ENCODE measurements at regions not wholly inside any gene's neighbourhood (a gene's known extent, or its start where the extent isn't known, plus 50 kb on each side); places are given as distances from the start of the nearest gene placed in this dataset.
A peak's percentile ranks its signal among the peaks of the same experiment; 100 is the strongest.

DNA sequence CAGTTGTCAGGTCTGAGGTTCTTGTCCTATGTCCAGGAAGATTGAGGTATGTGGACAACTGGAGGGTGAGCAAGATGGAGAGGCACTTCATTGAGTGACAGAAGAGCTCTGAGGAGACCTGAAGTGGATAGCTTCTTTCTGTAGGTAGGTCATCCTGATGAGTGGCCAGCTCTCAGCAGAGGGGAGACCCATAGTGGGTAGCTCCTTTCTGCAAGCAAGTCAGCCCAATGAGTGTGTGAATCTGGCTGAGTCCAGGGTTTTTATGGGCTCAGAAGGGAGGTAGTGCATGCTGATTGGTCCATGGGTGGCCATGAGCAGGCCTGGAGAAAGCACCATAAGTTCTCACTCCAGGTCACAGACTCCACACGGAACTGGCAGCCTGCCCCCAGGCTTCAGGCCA, 92.6 kb upstream of the GALNT5 start:
- DNase-seq: no peak

DNA sequence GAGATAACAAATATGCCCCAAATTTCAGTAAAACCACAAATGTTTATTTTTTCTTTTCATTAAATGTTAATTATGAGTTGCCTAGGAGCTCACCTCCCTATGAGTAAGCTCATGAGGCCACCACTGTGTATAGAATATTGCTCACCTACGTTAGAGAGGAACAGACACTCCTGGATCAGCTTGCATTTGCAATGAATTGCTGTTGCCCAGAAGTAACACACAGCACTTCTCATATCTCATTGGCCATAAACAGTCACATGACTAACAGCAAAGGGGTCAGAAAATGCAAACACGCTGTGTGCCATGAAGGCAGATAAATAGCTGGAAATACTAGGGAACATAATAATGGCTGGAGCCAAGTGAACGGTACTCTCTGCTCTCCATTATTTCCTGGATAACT, 89.0 kb upstream of the GALNT5 start:
- no peak for DNase-seq

DNA sequence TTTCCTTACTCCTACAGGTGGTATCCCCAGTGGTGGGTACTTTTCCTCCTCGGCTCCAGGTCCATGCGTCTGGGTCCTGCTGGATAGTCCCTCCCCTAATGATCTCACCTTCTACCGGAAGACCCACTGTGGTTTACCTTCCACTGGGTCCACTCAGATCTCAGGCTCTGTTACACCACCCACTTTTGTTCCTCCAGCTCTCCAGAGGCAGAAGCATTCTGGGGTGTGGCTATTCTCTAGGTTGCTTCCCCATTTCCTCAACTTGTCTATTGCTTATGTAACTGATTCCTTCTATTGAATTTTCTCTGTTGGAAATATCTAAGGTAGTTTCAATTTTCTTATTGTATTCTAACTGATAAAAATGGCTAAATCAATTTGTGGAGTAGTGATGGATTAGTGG, 87.6 kb upstream of the GALNT5 start:
- DNase-seq: peak in 1 of 2 donors; percentile 39

DNA sequence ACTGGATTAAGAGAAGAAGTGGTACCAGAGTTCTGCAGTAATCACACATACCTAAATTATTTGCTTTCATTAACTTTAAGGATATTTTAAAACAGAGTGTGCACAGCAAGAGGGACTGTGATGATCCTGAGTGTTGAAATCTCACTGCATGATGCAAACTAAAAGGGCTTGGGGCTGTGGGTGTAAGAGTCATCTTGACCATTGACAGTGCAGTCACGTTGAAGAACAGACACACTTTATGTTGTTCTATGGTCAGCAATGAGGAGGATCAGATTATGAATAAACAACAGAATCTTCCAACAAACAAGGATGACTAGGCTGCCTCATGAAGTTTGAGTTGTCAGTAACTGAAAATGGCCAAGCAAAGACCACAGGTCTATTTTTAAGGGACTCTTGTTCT, 87.2 kb upstream of the GALNT5 start:
- peak in 1 of 2 donors; percentile 30 for DNase-seq

DNA sequence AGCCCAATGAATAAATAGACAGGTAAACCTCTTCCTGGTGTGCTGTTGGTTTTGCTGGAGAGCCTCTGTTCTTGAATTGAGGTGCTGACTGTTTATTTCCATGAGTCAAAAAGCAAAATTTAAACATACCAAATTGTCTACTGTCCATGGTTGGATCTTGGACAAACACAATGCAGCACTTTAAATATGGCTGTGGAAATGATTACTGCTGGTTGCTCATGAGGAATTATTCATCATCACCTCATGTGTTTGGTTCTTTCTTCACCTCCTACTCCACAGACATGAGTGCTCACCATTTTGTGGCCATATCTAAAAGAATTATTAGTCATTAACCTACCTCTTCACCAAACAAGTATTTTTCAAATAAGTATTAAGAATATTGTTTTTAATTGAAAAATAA, 85.3 kb upstream of the GALNT5 start:
- DNase-seq: no peak

DNA sequence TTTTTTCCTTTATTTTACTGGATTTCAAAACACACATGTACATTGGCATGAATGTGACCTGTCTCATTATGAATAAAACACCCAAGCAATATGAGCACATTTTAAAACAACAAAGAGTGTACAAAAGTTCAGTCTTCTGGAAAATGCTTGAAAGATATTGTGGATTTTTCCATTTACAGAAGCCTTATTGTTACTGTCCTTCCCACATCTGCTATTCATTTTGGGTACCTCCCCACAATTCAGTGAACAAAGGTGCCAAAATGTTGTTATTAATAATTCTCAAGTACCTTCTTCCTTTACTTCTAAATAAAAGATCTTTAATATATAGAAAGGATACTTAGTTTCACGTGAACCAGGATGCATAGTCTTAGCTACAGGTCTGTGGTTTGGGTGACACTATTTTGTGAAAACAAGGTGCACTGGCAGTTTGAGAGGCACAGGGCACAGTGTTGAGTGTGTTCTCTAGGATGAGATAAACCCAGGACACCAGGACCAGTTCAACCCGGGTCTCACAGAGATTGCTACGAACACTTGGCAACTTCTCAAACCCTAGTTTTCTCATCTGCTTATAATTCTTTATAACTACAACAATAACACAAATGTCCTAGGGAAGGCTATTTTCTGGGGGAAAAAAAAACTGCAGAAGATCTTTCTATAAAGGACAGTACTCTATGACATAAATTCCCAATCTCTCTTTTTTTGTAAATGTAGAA, 84.5 kb upstream of the GALNT5 start:
- no peak for DNase-seq

DNA sequence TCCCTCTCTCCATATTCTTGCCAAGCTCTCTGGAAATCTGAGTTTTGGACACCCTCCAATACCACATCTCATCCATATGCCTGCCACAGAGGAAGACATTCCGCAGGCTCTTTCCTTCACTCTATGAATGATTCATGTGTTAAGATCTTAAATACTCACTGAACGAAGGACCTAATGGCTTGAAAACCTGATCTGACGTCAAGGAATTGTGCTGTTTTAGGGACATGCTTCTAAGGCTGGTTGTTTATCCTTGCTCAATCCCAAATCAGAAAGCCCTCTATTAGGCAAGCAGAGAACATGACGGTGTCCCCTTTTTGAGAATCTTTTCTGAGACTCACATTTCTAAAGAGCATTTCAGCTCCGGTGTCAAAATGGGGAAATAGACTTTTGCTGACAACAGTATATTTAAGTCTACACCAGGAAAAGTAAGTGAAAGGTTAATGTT, 83.7 kb upstream of the GALNT5 start:
- peak; percentile 74 to 87 for DNase-seq

DNA sequence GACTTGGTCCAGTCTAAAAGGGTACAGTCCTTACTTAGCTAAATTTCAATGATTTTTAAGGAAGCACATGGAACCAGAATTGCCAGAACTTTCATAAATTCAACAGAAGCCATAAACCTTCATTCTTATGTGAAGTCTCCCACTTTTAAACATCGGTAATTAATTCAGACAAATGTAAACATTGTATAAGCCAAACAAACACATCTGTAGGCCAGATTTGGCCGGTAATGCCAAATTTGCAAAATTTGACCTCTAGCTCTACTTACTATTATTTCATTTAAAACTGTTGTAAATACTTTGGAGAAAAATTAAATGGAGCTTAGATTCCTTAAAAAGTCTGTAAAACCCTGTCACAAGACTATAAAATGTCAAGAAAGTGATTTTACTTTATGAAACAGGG, 83.2 kb upstream of the GALNT5 start:
- DNase-seq: no peak

DNA sequence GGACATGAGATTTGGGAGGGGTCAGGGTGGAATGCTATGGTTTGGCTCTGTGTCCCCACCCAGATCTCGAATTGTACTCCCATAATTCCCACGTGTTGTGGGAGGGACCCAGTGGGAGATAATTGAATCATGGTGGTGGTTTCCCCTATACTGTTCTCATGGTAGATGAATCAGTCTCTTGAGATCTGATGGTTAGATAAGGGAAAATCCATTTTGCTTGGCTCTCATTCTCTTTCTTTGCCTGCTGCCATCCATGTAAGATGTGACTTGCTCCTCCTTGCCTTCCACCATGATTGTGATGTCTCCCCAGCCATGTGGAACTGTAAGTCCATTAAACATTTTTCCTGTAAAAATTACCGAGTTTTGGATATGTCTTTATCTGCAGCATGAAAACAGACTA, 80.9 kb upstream of the GALNT5 start:
- DNase-seq: peak in 1 of 2 donors; percentile 21

DNA sequence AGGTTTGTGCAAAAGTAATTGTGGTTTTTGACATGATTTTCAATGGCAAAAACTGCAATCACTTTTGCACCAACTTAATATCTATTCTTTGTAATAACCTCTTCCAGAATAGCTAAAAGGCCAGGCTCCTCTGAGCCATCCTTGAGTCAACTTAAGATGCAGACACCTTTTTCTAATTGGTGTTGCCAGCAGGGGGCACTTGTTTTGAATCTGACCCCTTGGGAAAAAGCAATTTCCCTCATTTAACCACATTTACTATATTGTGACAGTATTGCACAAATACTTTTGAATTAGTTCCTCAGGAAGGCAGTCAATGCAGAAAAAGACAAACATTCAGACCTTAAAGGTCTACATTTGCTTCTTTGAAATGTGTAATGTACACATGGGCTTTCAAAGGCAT, 78.6 kb upstream of the GALNT5 start:
- peak; percentile 62 to 89 for DNase-seq

DNA sequence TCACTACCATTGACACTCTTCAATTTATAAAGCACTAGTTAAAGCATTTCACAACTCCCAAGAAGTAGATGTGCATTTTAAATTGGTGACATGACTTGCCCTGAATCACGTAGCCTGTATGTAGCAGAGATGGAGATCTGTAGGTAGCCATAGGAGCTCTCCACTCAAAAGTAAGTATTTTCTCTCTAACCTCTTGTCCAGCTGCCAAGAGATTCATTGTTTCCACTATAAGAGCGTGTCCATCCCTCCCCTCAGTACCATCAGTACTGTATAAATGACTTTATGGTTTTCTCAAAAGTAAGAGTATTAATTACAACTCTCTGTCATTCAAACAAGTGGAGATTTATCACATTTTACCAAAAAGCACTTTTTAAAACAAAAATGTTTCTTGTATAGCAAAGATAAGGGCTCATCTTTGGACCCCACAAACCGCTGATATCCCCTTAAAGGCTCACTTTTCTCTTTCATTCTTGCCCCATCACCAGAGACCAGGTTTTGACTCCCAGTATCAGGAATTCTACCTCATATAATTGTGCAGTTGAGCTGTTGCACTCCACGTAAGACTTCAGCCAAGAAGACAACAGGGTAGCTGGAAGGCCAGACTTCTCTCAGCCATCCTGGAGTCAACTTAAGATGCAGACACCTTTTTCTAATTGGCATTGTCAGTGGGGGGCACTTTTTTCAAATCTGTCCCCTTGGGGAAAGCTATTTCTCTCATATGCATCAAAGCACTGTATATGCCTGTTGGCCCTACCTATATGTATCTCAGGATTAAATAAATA, 78.0 kb upstream of the GALNT5 start:
- DNase-seq: no peak

DNA sequence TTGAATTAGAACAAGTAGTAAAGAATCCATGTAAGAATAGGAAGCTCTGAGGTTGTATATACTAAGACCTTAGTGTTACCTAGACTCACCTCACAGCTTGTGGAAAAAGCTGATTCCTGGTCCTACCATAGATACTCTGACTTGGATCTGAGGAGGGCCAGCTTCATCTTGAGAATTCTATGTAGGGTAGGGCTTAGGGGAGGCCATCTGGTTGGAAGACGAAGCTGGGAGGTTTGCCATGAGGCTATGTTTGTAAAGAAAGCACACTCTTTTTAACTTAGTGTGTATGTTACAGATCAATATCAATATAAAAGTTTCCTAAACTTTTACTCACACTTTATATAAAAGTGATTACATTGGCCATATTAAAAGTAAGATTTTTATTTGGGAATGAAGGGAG, 77.1 kb upstream of the GALNT5 start:
- no peak for DNase-seq

DNA sequence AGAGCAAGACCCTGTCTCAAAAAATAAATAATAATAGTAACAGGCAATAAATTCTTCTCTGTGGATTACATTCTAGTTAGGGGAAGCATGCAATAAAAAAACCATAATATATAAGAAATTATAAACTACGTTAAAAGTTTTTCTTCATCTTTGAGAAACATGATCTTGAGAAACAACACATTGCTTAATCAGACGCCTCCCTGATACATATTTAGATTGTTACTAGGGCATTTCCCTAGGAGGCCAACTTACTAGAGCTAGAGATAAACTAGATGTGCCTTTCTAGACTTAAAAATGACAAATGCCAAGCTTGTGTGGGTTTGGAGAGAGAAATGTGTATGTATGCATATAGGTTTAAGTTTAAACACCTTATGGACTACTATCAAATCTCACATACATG, 76.3 kb upstream of the GALNT5 start:
- peak; percentile 72 to 87 for DNase-seq

DNA sequence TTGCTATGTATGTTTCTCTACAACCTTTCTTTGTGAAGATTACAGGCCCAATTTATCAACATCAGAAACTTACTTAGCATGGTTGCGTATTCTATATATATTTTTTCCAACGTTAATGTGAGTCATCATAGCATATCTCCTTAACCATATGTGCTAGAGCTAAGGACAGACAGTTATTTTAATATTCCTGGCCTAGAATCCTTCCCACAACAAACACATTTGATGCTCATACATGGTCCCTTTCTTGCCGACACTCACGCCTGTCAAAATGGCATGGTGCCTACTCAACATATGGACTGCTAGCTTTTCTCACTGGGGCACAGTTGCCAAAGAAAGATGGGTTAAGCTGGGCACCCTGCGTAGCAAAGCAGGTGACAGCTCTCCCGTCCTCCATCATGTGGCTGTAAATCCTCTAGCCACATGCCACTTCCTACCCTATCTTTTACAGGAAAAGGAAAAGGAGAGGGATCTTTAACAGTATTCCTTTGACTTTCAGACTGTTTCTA, 75.2 kb upstream of the GALNT5 start:
- DNase-seq: no peak

DNA sequence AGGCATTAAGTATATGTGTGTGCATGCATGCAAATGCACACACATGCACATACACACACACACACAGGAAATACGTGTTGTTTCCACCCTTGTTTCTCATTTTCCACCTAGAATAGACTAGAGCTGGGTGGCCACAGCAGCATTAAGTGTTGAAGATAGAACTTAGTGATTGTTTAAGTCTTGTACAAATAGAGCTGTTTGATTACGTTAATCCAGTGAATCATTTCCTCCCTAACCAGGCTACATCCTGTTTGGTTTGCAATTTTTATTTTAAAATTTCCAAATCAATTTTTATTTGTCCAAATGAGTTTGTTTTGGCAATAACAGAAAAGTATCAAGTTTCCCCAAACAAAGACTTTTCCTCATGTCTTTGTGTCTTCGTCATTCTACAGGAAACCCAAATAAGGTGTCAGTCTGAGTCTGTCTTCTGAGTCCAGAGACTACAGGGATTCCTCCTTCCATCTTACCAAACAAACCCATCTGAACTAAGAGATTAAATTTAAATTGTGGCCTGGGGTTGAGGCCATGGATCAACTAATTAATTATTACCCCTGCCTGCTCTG, 74.6 kb upstream of the GALNT5 start:
- DNase-seq: peak; percentile 84 to 85

DNA sequence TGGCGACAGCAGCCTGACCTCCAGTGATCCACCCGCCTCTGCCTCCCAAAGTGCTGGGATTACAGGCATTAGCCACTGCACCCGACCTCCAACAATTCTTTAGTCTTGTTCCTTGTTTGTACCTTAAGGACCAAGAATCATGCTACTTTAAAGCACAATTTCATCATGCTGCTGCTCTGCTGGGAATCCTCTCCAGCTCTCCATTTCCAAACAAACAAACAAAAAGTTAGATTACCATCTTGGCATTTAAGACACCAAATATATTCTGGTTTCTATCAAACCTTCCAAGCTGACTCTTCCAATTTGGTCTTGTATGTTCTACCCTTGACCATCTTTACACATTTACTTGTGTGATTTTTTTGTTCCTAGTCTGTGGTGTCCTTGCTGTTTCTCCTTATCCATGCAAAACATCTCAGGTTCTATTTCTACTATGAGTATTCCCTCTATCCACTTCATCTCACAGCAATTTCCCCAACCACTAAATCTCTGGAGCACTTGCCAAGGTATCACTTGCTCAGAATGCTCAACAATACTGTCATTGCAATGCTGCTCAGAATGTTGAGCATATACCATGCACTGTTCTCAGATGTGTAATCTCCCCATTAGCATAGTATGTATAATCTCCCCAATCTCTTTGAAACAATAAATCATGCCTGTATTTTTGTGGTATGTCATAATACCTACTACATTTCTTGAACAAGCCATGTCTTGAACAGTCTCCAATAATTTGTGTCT, 73.2 kb upstream of the GALNT5 start:
- DNase-seq: no peak

DNA sequence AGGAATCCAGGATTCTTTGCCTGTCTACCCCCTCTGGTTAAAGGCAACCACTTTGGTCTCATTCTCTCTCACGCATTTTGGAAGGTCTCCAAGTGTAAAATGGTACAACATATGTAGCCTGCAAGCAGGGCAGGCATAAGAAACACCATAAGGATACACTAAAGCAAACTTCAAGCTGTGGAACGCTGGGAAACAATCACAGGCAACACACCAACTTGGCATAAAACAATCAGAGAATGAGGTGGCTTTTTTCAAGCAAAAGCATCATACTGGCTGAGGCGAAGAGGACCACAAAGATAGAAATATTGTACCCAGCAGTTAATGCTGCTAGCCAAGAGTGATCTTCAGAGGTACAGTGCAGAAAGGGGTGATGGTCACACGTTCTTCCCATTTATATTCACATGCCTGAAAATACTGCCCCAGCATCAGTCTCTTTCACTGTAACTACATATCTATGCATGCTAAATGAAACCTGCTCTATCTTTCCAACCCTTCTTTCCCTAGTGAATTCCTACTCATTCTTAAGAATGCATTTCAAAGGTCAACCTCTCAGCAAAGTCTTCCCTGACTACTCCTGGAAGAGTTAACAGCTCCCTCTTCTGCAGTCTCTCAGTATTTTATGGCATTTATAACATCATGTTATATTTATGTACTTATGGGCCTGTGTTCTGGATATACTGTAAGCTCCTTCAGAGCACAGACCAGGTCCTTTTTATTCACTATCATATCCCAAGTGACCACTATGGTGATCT, 71.9 kb upstream of the GALNT5 start:
- no peak for DNase-seq

DNA sequence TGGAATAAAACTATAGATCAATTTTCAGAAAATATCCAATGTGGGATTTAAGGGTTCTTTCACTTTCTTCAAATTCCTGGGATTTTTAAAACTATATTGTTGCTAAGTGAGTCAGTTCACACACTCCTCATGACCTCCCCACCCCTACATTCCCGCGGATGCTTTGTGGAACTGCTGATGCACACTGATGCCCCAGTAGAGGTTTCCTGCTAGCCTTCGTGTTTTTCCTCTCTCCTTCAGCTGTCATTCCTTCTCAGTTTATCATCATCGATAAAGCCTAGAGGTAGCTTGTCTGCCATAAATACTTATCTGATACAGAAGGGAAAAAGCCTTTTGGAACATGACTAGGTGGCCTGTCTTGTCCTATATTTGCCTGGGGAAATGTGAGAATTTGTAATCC, 67.4 kb upstream of the GALNT5 start:
- DNase-seq: no peak

DNA sequence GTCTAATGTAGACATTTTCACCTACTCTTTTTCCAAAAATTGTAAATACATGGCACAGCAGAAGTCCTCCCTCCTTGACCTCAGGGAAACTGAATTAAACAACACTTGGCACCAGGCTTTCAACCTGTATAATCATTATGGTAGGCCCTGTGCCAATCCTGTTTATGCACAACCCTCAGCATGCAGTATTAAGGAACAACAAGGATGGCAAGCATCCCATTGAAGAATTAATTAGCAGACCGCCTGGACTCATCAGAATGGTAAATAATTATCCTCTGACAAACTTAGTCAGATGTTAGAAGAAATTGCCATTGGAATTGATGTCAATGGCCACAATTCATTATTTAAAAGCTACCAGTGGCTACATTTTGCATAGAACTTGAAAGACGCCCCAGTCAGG, 66.3 kb upstream of the GALNT5 start:
- no peak for DNase-seq

DNA sequence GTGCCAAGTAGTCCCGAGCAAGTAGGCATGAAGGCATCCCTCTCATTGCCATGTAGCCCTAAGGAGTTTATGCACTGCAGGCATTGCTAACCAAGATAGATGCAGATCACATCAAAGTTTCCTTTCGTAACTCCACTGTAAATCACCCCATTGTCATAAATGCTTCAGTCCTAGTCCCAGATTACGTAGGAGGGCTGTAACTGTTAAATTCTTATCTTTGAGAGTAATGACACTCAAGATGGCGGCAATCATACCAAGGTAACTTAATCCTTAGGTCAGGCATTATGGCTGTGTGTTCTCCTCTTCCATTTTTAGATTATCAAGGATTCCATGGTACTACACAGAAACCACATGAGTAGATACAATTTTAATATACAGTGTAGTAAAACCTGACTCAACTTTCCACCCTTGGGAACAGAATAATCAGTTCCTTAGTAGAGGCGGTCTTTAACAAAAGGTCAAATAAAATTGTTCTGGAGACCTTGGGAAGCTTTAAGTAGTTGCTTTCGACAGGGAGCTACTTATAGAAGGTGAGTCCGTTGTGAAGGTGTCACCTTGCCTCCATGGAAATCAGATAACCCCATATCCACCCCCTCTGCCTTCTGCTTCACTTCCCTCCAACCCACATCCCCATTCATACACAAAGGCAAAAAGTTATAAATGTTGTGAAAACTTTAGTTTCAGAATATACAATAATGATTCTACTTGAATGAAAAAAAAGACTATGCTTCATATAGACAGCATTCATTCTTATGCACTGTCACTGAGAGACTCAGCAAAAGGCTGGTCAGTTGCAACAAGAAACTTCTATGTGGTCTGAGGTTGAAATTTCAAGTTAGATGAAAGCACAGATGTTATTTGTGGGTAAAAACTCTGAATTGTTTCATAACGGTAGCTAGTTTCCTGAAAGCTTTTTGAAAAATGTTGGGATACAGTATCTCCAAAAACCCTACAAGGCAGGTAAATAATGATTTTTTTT, 64.8 kb upstream of the GALNT5 start:
- no peak for DNase-seq

DNA sequence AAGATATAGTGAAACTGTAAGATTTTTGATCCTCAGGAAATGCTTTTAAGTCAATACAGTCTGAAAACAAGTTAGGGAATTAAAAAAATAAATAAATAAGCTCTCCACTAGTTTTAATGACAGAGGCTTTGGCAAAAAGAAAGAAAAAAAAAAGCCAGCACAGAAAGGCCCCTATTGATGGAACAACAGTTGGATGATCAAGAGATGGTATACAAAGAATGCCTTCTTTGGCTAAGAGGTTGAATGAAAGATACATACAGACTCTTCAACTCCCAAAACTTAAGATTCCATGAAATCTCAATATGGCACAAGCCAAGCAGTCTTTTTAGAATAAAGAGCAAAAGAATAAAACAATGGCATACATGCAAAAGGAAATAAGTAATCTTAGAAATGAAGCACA, 64.0 kb upstream of the GALNT5 start:
- DNase-seq: no peak
